ENCODE measurements at regions not wholly inside any gene's neighbourhood (a gene's known extent, or its start where the extent isn't known, plus 50 kb on each side); places are given as distances from the start of the nearest gene placed in this dataset.
"Not testable (repeated sequence)": the region's sequence is repeated elsewhere in the genome, so short reads cannot be mapped to it uniquely, and the experiment has no call there.

DNA sequence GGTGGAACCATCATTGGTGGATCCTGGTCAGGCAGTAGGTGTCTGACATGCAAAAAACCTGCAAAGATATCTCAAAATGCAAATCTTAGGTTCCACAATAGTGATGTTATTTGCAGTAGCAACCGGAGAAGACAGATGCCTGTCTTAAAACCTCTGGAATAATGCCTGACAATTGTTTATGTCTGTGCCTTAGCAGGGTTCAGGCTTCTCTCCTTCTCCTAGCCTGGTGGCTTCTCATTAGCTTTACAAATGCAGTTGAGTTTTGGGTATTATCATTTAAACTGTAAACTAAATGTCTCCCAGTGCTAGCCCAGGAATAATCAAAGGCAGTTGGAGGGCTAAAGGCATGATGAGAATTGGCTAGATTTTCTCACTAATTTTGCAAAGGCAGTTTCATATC is 146.3 kb upstream of the NRG3 start:
- no peaks in the 10 kb centered on the region for H4K20me1 ChIP-seq (ENCODE audit: control insufficient read depth, insufficient read depth, low read depth, low read length)
- H3K4me2 ChIP-seq (ENCODE audit: low read length): no peak overlapping the region
- H3K9me2 ChIP-seq (replicated peaks; ENCODE audit: control insufficient read depth, low read length): no peaks in the 10 kb centered on the region
- H3K36me3 ChIP-seq (ENCODE audit: control insufficient read depth, low read length): no peaks in the 10 kb centered on the region
- H3K79me2 ChIP-seq (ENCODE audit: control insufficient read depth, low read length): no peaks in the 10 kb centered on the region
- H3K27me3 ChIP-seq (ENCODE audit: control insufficient read depth, low read length): no peaks in the 10 kb centered on the region
- H3K4me1 ChIP-seq (ENCODE audit: control insufficient read depth, low read length): no peaks in the 10 kb centered on the region
- H3K4me3 ChIP-seq (ENCODE audit: low read length): no peak overlapping the region
- H3F3A ChIP-seq (ENCODE audit: control insufficient read depth, insufficient read depth): no peaks in the 10 kb centered on the region
- no peak for TF ChIP-seq EZH2phosphoT487 (IDR thresholded peaks at IDR 0.05; ENCODE audit: borderline replicate concordance, low read length)
- TF ChIP-seq, protein P1, sequence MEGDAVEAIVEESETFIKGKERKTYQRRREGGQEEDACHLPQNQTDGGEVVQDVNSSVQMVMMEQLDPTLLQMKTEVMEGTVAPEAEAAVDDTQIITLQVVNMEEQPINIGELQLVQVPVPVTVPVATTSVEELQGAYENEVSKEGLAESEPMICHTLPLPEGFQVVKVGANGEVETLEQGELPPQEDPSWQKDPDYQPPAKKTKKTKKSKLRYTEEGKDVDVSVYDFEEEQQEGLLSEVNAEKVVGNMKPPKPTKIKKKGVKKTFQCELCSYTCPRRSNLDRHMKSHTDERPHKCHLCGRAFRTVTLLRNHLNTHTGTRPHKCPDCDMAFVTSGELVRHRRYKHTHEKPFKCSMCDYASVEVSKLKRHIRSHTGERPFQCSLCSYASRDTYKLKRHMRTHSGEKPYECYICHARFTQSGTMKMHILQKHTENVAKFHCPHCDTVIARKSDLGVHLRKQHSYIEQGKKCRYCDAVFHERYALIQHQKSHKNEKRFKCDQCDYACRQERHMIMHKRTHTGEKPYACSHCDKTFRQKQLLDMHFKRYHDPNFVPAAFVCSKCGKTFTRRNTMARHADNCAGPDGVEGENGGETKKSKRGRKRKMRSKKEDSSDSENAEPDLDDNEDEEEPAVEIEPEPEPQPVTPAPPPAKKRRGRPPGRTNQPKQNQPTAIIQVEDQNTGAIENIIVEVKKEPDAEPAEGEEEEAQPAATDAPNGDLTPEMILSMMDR (IDR thresholded peaks at IDR 0.05; ENCODE audit: low read depth, low read length, poor library complexity, severe bottlenecking): no peak
- H3K27ac ChIP-seq (ENCODE audit: low read depth, low read length): no peak overlapping the region
- no peaks in the 10 kb centered on the region for H3K9me3 ChIP-seq (ENCODE audit: control insufficient read depth, insufficient read depth, low read length)

DNA sequence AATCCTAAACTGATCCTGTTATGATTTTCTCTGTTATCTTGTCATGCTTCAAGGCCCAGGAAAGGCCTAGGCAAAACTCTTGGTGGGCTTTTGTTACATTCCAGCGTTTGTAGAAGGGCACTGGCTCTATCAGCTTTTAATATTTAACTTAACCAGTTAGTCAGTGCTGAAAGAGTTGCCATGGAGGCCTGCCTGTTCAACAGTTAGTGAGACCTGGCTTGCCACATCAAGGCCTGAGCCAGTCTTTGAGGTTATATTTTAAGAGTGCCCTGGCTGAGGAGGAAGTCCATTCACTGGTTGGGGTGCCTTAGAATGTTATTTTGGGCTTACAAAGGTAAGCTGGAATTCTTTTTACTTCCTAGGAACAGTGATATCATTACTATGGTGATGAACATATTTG is 144.1 kb upstream of the NRG3 start:
- Histone ChIP-seq H3K79me2 (ENCODE audit: control insufficient read depth, low read length) (no peaks in the 10 kb centered on the region), H3K36me3 (ENCODE audit: control insufficient read depth, low read length) (no peaks in the 10 kb centered on the region), H3K4me2 (ENCODE audit: low read length) (no peak overlapping the region), H3K4me3 (ENCODE audit: low read length) (no peak overlapping the region), H3K27me3 (ENCODE audit: control insufficient read depth, low read length) (no peaks in the 10 kb centered on the region), H3K9me2 (replicated peaks; ENCODE audit: control insufficient read depth, low read length) (no peaks in the 10 kb centered on the region), H3K27ac (ENCODE audit: low read depth, low read length) (no peak overlapping the region), H4K20me1 (ENCODE audit: control insufficient read depth, insufficient read depth, low read depth, low read length) (no peaks in the 10 kb centered on the region), H3F3A (ENCODE audit: control insufficient read depth, insufficient read depth) (no peaks in the 10 kb centered on the region), H3K4me1 (ENCODE audit: control insufficient read depth, low read length) (no peaks in the 10 kb centered on the region), H3K9me3 (ENCODE audit: control insufficient read depth, insufficient read depth, low read length) (no peaks in the 10 kb centered on the region)
- no peak for TF ChIP-seq EZH2phosphoT487 (IDR thresholded peaks at IDR 0.05; ENCODE audit: borderline replicate concordance, low read length)
- TF ChIP-seq, protein P1 (IDR thresholded peaks at IDR 0.05; ENCODE audit: low read depth, low read length, poor library complexity, severe bottlenecking): no peak

DNA sequence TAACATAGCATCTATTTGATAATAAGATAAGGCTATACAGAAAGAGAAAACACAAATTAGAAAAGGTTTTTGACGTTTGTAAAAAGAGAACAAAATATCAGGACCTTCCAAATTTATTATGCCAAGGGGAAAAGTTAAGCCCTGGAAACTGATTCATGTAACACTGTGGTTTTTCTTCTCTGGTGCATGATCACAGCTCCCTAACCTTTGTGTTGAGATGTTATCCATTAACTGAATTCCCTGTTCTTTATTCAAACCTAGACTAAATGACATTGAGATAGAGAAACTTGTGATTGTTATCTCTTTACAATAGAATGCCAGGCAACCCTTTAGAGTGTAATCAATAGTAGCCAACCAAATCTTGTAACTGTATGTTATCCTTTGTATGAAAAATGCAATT is 141.5 kb upstream of the NRG3 start:
- TF ChIP-seq, protein P1 (IDR thresholded peaks at IDR 0.05; ENCODE audit: low read depth, low read length, poor library complexity, severe bottlenecking): no peak
- no peak for TF ChIP-seq EZH2phosphoT487 (IDR thresholded peaks at IDR 0.05; ENCODE audit: borderline replicate concordance, low read length)
- no peak overlapping the region for H3K27ac ChIP-seq (ENCODE audit: low read depth, low read length)
- H3K79me2 ChIP-seq (ENCODE audit: control insufficient read depth, low read length): no peaks in the 10 kb centered on the region
- H3K4me3 ChIP-seq (ENCODE audit: low read length): no peak overlapping the region
- no peaks in the 10 kb centered on the region for H3K9me2 ChIP-seq (replicated peaks; ENCODE audit: control insufficient read depth, low read length)
- no peaks in the 10 kb centered on the region for H3K36me3 ChIP-seq (ENCODE audit: control insufficient read depth, low read length)
- H4K20me1 ChIP-seq (ENCODE audit: control insufficient read depth, insufficient read depth, low read depth, low read length): no peaks in the 10 kb centered on the region
- H3K4me2 ChIP-seq (ENCODE audit: low read length): no peak overlapping the region
- H3K27me3 ChIP-seq (ENCODE audit: control insufficient read depth, low read length): no peaks in the 10 kb centered on the region
- no peaks in the 10 kb centered on the region for H3K9me3 ChIP-seq (ENCODE audit: control insufficient read depth, insufficient read depth, low read length)
- H3F3A ChIP-seq (ENCODE audit: control insufficient read depth, insufficient read depth): no peaks in the 10 kb centered on the region
- H3K4me1 ChIP-seq (ENCODE audit: control insufficient read depth, low read length): no peaks in the 10 kb centered on the region

DNA sequence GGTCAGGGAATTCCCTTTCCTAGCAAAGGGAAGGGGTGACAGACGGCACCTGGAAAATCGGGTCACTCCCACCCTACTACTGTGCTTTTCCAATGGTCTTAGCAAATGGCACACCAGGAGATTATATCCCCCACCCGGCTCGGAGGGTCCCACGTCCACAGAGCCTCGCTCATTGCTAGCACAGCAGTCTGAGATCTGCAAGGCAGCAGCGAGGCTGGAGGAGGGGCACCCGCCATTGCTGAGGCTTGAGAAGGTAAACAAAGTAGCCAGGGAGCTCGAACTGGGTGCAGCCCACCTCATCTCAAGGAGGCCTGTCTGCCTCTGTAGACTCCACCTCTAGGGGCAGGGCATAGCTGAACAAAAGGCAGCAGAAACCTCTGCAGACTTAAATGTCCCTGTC is 139.8 kb upstream of the NRG3 start:
- not testable (repeated sequence) for H3K9me3 ChIP-seq (ENCODE audit: control insufficient read depth, insufficient read depth, low read length); H3K36me3 ChIP-seq (ENCODE audit: control insufficient read depth, low read length); H3F3A ChIP-seq (ENCODE audit: control insufficient read depth, insufficient read depth); H3K27me3 ChIP-seq (ENCODE audit: control insufficient read depth, low read length); H4K20me1 ChIP-seq (ENCODE audit: control insufficient read depth, insufficient read depth, low read depth, low read length); H3K79me2 ChIP-seq (ENCODE audit: control insufficient read depth, low read length); H3K27ac ChIP-seq (ENCODE audit: low read depth, low read length); H3K4me3 ChIP-seq (ENCODE audit: low read length); H3K4me2 ChIP-seq (ENCODE audit: low read length); H3K4me1 ChIP-seq (ENCODE audit: control insufficient read depth, low read length); H3K9me2 ChIP-seq (replicated peaks; ENCODE audit: control insufficient read depth, low read length)

Measured in DOHH2 (cell line).